H9 (cell line): ENCODE measurements at regions not wholly inside any gene's neighbourhood (a gene's known extent, or its start where the extent isn't known, plus 50 kb on each side); places are given as distances from the start of the nearest gene placed in this dataset.

Source experiments
- DNase-seq: peaks from one replicate; pipeline ENCODE4 v3.0.0-alpha.2; 2017
- H2AFZ ChIP-seq: one replicate; pipeline ENCODE4 v1.6.1; 2013; ENCODE audit warnings: mild to moderate bottlenecking, low read length, control low read depth, moderate library complexity
- H2AK5ac ChIP-seq: 2 replicates; pipeline ENCODE4 v1.6.1; 2013; ENCODE audit warnings: low read length, control low read depth, mixed read lengths; ENCODE audit not compliant: insufficient read length
- H2BK120ac ChIP-seq: one replicate; pipeline ENCODE4 v1.6.1; 2013; ENCODE audit warnings: low read depth, mild to moderate bottlenecking, low read length, control low read depth, inconsistent platforms; ENCODE audit not compliant: poor library complexity, severe bottlenecking
- H2BK12ac ChIP-seq: 2 replicates; pipeline ENCODE4 v1.6.1; 2013; ENCODE audit warnings: low read length, control low read depth, mixed read lengths, low read depth; ENCODE audit not compliant: insufficient read length
- H2BK15ac ChIP-seq: 2 replicates; pipeline ENCODE4 v1.6.1; 2013; ENCODE audit warnings: low read depth, low read length, control low read depth
- H2BK20ac ChIP-seq: one replicate; pipeline ENCODE4 v1.6.1; 2013; ENCODE audit warnings: low read depth, mild to moderate bottlenecking, low read length, control low read depth, inconsistent platforms; ENCODE audit not compliant: poor library complexity, severe bottlenecking
- H2BK5ac ChIP-seq: 2 replicates; pipeline ENCODE4 v1.6.1; 2013; ENCODE audit warnings: low read length, control low read depth, mixed read lengths; ENCODE audit not compliant: insufficient read length
- H3K14ac ChIP-seq: 2 replicates; pipeline ENCODE4 v1.6.1; 2013; ENCODE audit warnings: low read length, control low read depth; ENCODE audit not compliant: insufficient read depth
- H3K18ac ChIP-seq: 2 replicates; pipeline ENCODE4 v1.6.1; 2013; ENCODE audit warnings: low read depth, mild to moderate bottlenecking, mixed read lengths, low read length, control low read depth; ENCODE audit not compliant: insufficient read length
- H3K23ac ChIP-seq: 2 replicates; pipeline ENCODE4 v1.6.1; 2013; ENCODE audit warnings: low read length, control low read depth, mixed read lengths, low read depth; ENCODE audit not compliant: insufficient read length
- H3K23me2 ChIP-seq: 2 replicates; pipeline ENCODE4 v1.6.1; 2013; ENCODE audit warnings: low read depth, mild to moderate bottlenecking, mixed read lengths, low read length, control low read depth; ENCODE audit not compliant: insufficient read length, poor library complexity, severe bottlenecking
- H3K27ac ChIP-seq: 2 replicates; pipeline ENCODE4 v1.5.1; 2013; ENCODE audit warnings: low read length, control low read depth, mixed read lengths, low read depth; ENCODE audit not compliant: insufficient read length
- H3K27me3 ChIP-seq: 2 replicates; pipeline ENCODE4 v1.6.1; 2013; ENCODE audit warnings: low read length, control low read depth, inconsistent platforms; ENCODE audit not compliant: insufficient read depth
- H3K4ac ChIP-seq: 2 replicates; pipeline ENCODE4 v1.6.1; 2013; ENCODE audit warnings: low read depth, mild to moderate bottlenecking, control low read depth, inconsistent platforms, low read length, moderate library complexity
- H3K4me1 ChIP-seq: 2 replicates; pipeline ENCODE4 v1.6.1; 2013; ENCODE audit warnings: low read length, control low read depth, inconsistent platforms; ENCODE audit not compliant: insufficient read depth
- H3K4me2 ChIP-seq: 2 replicates; pipeline ENCODE4 v1.6.1; 2013; ENCODE audit warnings: low read length, control low read depth, mixed read lengths; ENCODE audit not compliant: insufficient read length, insufficient read depth
- H3K56ac ChIP-seq: 2 replicates; pipeline ENCODE4 v1.6.1; 2013; ENCODE audit warnings: low read depth, mild to moderate bottlenecking, mixed read lengths, low read length, control low read depth; ENCODE audit not compliant: insufficient read length
- H3K79me1 ChIP-seq: 2 replicates; pipeline ENCODE4 v1.6.1; 2013; ENCODE audit warnings: low read depth, mild to moderate bottlenecking, moderate library complexity, low read length, control low read depth, inconsistent platforms; ENCODE audit not compliant: insufficient read depth, poor library complexity, severe bottlenecking
- H3K79me2 ChIP-seq: 2 replicates; pipeline ENCODE4 v1.6.1; 2013; ENCODE audit warnings: low read length, control low read depth, inconsistent platforms; ENCODE audit not compliant: insufficient read depth
- H3K9ac ChIP-seq: 2 replicates; pipeline ENCODE4 v1.6.1; 2013; ENCODE audit warnings: low read length, control low read depth, mixed read lengths; ENCODE audit not compliant: insufficient read length; ENCODE audit errors: extremely low read depth
- H3K9me3 ChIP-seq: one replicate; pipeline ENCODE4 v1.6.1; 2013; ENCODE audit warnings: low read depth, low read length, inconsistent platforms; ENCODE audit not compliant: control insufficient read depth
- H3T11ph ChIP-seq: one replicate; pipeline ENCODE4 v1.6.1; 2013; ENCODE audit warnings: mild to moderate bottlenecking, low read length, control low read depth, inconsistent platforms
- H4K20me1 ChIP-seq: one replicate; pipeline ENCODE4 v1.6.1; 2013; ENCODE audit not compliant: control insufficient read depth, insufficient read length, insufficient read depth
- H4K5ac ChIP-seq: 2 replicates; pipeline ENCODE4 v1.6.1; 2013; ENCODE audit warnings: low read depth, mild to moderate bottlenecking, mixed read lengths, low read length, control low read depth; ENCODE audit not compliant: insufficient read length
- H4K8ac ChIP-seq: replicated peaks from 2 replicates; pipeline ENCODE4 v1.6.1; 2013; ENCODE audit warnings: low read length, control low read depth, mixed read lengths, low read depth; ENCODE audit not compliant: insufficient read length
- H4K91ac ChIP-seq: 2 replicates; pipeline ENCODE4 v1.6.1; 2013; ENCODE audit warnings: low read depth, mild to moderate bottlenecking, moderate library complexity, mixed read lengths, low read length, control low read depth; ENCODE audit not compliant: insufficient read length
- H3K27ac Mint-ChIP-seq, 3 experiments: 2 replicates in 2 of 3; 3 replicates in 1 of 3; pipeline ENCODE4 v1.8.0; 2020 to 2021; ENCODE audit warnings: mixed read lengths in 3 of 3, mild to moderate bottlenecking in 1 of 3, moderate library complexity in 1 of 3
- H3K27me3 Mint-ChIP-seq: 2 replicates; pipeline ENCODE4 v1.8.0; 2021; ENCODE audit warnings: low read depth, mild to moderate bottlenecking, moderate library complexity, mixed read lengths
- H3K36me3 Mint-ChIP-seq, 3 experiments: 2 replicates in 2 of 3; 3 replicates in 1 of 3; pipeline ENCODE4 v1.8.0; 2020 to 2021; ENCODE audit warnings: low read depth in 3 of 3, mixed read lengths in 3 of 3; ENCODE audit not compliant: insufficient read depth in 1 of 3
- H3K4me1 Mint-ChIP-seq, 2 experiments: 2 replicates each; pipeline ENCODE4 v1.8.0; 2020; ENCODE audit warnings: mixed read lengths in 2 of 2
- H3K4me3 Mint-ChIP-seq, 2 experiments: 2 replicates in 1 of 2; 3 replicates in 1 of 2; pipeline ENCODE4 v1.8.0; 2020 to 2021; ENCODE audit warnings: mild to moderate bottlenecking in 2 of 2, mixed read lengths in 2 of 2, moderate library complexity in 1 of 2
- H3K9me3 Mint-ChIP-seq, 2 experiments: 2 replicates in 1 of 2; 3 replicates in 1 of 2; pipeline ENCODE4 v1.8.0; 2020; ENCODE audit warnings: mild to moderate bottlenecking in 2 of 2, mixed read lengths in 2 of 2, moderate library complexity in 1 of 2
- WGBS: extraction: QIAGEN DNeasy Blood & Tissue Kit; methylation state at CpG from one replicate; pipeline ENCODE4 v1.1.7; 2013; ENCODE audit warnings: missing lambda C conversion rate, low lambda C conversion rate, mixed read lengths; ENCODE audit not compliant: insufficient read length; ENCODE audit errors: extremely low coverage; 5-methylcytosine and 5-hydroxymethylcytosine counted together
- TF ChIP-seq, protein P1 (sequence below): fragments of 200-600 bp; sonication (generic); conservative IDR thresholded peaks from 3 replicates; pipeline ENCODE4 v1.8.0; 2021; ENCODE audit warnings: antibody characterized with exemption, mild to moderate bottlenecking

GRCh38 chr18:31223371-31223770 lies 60.7 kb upstream of the DSC1 start:
- Histone ChIP-seq H3T11ph (no peak overlapping the region), H3K79me2 (no peaks in the 10 kb centered on the region), H3K4me2 (no peak overlapping the region), H2AK5ac (no peak overlapping the region), H2BK20ac (no peak overlapping the region), H3K27ac (no peak overlapping the region), H3K23ac (no peak overlapping the region), H2BK5ac (no peak overlapping the region), H3K4me1 (peaks cover 6% of the 10 kb centered on the region; the same call in 1 of the 2 replicates), H3K4ac (no peak overlapping the region), H2AFZ (no peak overlapping the region), H3K9me3 (no peaks in the 10 kb centered on the region), H3K56ac (no peak overlapping the region), H4K5ac (no peak overlapping the region), H3K23me2 (no peaks in the 10 kb centered on the region), H2BK15ac (no peak overlapping the region), H4K20me1 (no peaks in the 10 kb centered on the region), H3K27me3 (no peaks in the 10 kb centered on the region), H3K79me1 (no peaks in the 10 kb centered on the region), H2BK120ac (no peak overlapping the region), H3K18ac (no peak overlapping the region), H4K8ac (no peak overlapping the region), H3K14ac (no peak overlapping the region), H3K9ac (no peak overlapping the region), H2BK12ac (no peak overlapping the region), H4K91ac (no peak overlapping the region)
- Mint-ChIP-seq H3K9me3 (peaks cover 10 to 13% of the 10 kb centered on the region in 2 experiments; a peak in 4 of 5 replicates), H3K4me1 (peaks cover 15 to 16% of the 10 kb centered on the region in 2 experiments), H3K4me3 (no peak overlapping the region), H3K27me3 (no peaks in the 10 kb centered on the region), H3K36me3 (peaks cover 3 to 7% (median 6%) of the 10 kb centered on the region in 3 experiments; a peak in 5 of 7 replicates), H3K27ac (no peak overlapping the region)
- WGBS: no CpG with 5 or more reads among the region's 6 CpGs
- no peak for DNase-seq
- TF ChIP-seq, protein P1, sequence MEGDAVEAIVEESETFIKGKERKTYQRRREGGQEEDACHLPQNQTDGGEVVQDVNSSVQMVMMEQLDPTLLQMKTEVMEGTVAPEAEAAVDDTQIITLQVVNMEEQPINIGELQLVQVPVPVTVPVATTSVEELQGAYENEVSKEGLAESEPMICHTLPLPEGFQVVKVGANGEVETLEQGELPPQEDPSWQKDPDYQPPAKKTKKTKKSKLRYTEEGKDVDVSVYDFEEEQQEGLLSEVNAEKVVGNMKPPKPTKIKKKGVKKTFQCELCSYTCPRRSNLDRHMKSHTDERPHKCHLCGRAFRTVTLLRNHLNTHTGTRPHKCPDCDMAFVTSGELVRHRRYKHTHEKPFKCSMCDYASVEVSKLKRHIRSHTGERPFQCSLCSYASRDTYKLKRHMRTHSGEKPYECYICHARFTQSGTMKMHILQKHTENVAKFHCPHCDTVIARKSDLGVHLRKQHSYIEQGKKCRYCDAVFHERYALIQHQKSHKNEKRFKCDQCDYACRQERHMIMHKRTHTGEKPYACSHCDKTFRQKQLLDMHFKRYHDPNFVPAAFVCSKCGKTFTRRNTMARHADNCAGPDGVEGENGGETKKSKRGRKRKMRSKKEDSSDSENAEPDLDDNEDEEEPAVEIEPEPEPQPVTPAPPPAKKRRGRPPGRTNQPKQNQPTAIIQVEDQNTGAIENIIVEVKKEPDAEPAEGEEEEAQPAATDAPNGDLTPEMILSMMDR: no peak
